DOHH2 (cell line): ENCODE measurements at regions not wholly inside any gene's neighbourhood (a gene's known extent, or its start where the extent isn't known, plus 50 kb on each side); places are given as distances from the start of the nearest gene placed in this dataset.

Experiments used
- H3F3A ChIP-seq: fragments of 200-600 bp; sonication (generic), shearing (Covaris generic); 2 replicates; pipeline ENCODE4 v1.6.0; 2016; ENCODE audit warnings: antibody characterized with exemption, mild to moderate bottlenecking; ENCODE audit not compliant: control insufficient read depth, insufficient read depth
- H3K27ac ChIP-seq: fragments of 200-600 bp; sonication (generic); 2 replicates; pipeline ENCODE4 v1.5.1; 2014; ENCODE audit warnings: low read depth, mild to moderate bottlenecking, low read length, moderate library complexity
- H3K27me3 ChIP-seq: fragments of 200-600 bp; sonication (generic); 2 replicates; pipeline ENCODE4 v1.6.1; 2014; ENCODE audit warnings: mild to moderate bottlenecking, low read length, mixed read lengths; ENCODE audit not compliant: control insufficient read depth
- H3K36me3 ChIP-seq: fragments of 200-600 bp; sonication (generic); 2 replicates; pipeline ENCODE4 v1.6.1; 2014; ENCODE audit warnings: mild to moderate bottlenecking, low read length, moderate library complexity, mixed read lengths; ENCODE audit not compliant: control insufficient read depth
- H3K4me1 ChIP-seq: fragments of 200-600 bp; sonication (generic); 2 replicates; pipeline ENCODE4 v1.6.1; 2014; ENCODE audit warnings: mild to moderate bottlenecking, low read length, mixed read lengths; ENCODE audit not compliant: control insufficient read depth
- H3K4me2 ChIP-seq: fragments of 200-600 bp; sonication (generic); 2 replicates; pipeline ENCODE4 v1.6.0; 2014; ENCODE audit warnings: mild to moderate bottlenecking, low read length, moderate library complexity
- H3K4me3 ChIP-seq: fragments of 200-600 bp; sonication (generic); 2 replicates; pipeline ENCODE4 v1.5.1; 2014; ENCODE audit warnings: mild to moderate bottlenecking, low read length, mixed read lengths
- H3K79me2 ChIP-seq: fragments of 200-600 bp; sonication (generic); 2 replicates; pipeline ENCODE4 v1.6.1; 2014; ENCODE audit warnings: mild to moderate bottlenecking, low read length, mixed read lengths; ENCODE audit not compliant: control insufficient read depth
- H3K9me2 ChIP-seq: fragments of 200-600 bp; sonication (generic); replicated peaks from 2 replicates; pipeline ENCODE4 v1.6.1; 2014; ENCODE audit warnings: mild to moderate bottlenecking, low read length, mixed read lengths; ENCODE audit not compliant: control insufficient read depth
- H3K9me3 ChIP-seq: fragments of 200-600 bp; sonication (generic); 2 replicates; pipeline ENCODE4 v1.6.1; 2014; ENCODE audit warnings: antibody characterized with exemption, low read length, mixed read lengths; ENCODE audit not compliant: control insufficient read depth, insufficient read depth
- H4K20me1 ChIP-seq: fragments of 200-600 bp; sonication (generic); 2 replicates; pipeline ENCODE4 v1.6.0; 2014; ENCODE audit warnings: low read depth, mild to moderate bottlenecking, antibody characterized with exemption, low read length, moderate library complexity; ENCODE audit not compliant: control insufficient read depth, insufficient read depth
- EZH2phosphoT487 ChIP-seq: fragments of 200-600 bp; sonication (generic); IDR thresholded peaks from 2 replicates; pipeline ENCODE4 v1.6.1; 2017; ENCODE audit warnings: borderline replicate concordance, mild to moderate bottlenecking, antibody characterized with exemption, low read length, moderate library complexity, mixed read lengths
- TF ChIP-seq, protein P1 (sequence below): fragments of 200-600 bp; sonication (generic); IDR thresholded peaks from one replicate; pipeline ENCODE4 v1.5.1; 2014; ENCODE audit warnings: antibody characterized with exemption, mild to moderate bottlenecking, low read depth, low read length; ENCODE audit not compliant: poor library complexity, severe bottlenecking

DNA sequence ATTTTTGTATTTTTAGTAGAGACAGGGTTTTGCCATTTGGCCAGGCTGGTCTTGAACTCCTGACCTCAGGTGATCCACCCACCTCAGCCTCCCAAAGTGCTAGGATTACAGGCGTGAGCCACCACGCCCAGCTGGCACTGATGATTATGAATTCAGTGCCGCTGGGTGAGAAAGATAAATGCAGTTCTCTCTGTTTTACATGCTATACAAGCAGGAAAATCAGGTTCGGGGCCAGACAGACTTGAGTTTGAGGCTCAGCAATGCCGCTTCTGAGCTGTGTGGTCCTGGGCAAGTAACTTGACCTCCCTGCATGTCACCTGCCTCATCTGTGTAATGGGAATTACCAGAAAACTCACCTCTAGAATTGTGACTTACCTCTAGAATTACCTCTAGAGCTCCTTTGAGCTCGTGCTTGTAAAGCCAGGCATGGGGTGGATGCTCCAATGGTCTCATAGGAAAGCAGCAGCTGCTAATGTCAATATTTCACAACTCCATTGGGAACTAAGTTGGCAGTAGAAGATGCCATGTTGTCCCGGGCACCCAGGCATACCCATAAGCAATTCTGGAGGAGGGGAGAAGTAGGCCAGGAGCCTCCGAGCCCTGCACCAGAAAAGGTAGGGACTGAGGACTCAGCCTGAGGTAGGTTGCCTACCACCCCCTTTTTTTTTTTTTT is 119.8 kb upstream of the SLC25A33 start:
- no peaks in the 10 kb centered on the region for H4K20me1 ChIP-seq
- H3K9me3 ChIP-seq = no peaks in the 10 kb centered on the region
- no peaks in the 10 kb centered on the region for H3K36me3 ChIP-seq

DNA sequence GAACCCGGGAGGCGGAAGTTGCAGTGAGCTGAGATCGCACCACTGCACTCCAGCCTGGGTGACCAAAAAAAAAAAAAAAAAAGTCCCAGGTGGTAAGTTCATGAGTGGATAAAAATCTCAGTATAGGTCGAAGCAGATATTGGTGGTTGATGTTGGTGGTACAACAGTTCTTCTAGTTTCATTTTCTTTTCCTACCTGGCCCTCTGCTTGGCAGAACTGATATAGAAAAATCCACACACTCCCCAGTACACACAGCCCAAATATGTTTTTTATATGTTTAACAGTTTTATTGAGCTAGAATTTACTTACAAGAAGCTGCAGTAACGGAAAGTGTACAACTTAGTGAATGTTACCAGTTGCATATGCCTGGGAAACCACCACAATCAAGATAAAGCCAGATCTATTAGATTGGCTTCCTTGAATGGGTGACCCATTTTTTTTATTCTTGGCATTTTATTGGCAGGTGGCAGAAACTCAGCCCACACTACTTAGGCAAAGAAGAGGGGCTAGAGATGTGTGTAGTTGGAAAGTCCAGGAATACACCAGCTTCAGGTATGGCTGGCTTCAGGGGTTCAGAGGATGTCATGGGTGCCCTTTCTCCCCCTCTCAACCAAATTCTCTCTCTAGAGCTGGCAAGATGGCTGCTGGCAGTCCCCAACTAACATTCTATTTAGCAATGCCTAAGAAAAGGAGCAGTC is 118.3 kb upstream of the SLC25A33 start:
- Histone ChIP-seq H3K27me3 (no peaks in the 10 kb centered on the region), H3F3A (peaks cover 52% of the 10 kb centered on the region), H3K9me3 (no peaks in the 10 kb centered on the region), H3K36me3 (no peaks in the 10 kb centered on the region), H4K20me1 (no peaks in the 10 kb centered on the region), H3K27ac (peak overlapping the region; percentile 96), H3K79me2 (peaks cover 23% of the 10 kb centered on the region), H3K9me2 (no peaks in the 10 kb centered on the region), H3K4me3 (peak overlapping the region; percentile 65), H3K4me1 (peaks cover 100% of the 10 kb centered on the region), H3K4me2 (peak overlapping the region; percentile 82)
- no peak for TF ChIP-seq EZH2phosphoT487
- TF ChIP-seq, protein P1, sequence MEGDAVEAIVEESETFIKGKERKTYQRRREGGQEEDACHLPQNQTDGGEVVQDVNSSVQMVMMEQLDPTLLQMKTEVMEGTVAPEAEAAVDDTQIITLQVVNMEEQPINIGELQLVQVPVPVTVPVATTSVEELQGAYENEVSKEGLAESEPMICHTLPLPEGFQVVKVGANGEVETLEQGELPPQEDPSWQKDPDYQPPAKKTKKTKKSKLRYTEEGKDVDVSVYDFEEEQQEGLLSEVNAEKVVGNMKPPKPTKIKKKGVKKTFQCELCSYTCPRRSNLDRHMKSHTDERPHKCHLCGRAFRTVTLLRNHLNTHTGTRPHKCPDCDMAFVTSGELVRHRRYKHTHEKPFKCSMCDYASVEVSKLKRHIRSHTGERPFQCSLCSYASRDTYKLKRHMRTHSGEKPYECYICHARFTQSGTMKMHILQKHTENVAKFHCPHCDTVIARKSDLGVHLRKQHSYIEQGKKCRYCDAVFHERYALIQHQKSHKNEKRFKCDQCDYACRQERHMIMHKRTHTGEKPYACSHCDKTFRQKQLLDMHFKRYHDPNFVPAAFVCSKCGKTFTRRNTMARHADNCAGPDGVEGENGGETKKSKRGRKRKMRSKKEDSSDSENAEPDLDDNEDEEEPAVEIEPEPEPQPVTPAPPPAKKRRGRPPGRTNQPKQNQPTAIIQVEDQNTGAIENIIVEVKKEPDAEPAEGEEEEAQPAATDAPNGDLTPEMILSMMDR = no peak

More for the DNA sequence above, 119.8 kb upstream of the SLC25A33 start:
- peaks cover 35% of the 10 kb centered on the region for H3K79me2 ChIP-seq
- peak overlapping the region; percentile 96 for H3K27ac ChIP-seq
- H3F3A ChIP-seq = peaks cover 40% of the 10 kb centered on the region
- H3K4me2 ChIP-seq = peak overlapping the region; percentile 82
- H3K27me3 ChIP-seq = no peaks in the 10 kb centered on the region
- TF ChIP-seq EZH2phosphoT487 = no peak
- no peaks in the 10 kb centered on the region for H3K9me2 ChIP-seq
- H3K4me3 ChIP-seq = peak overlapping the region; percentile 69
- H3K4me1 ChIP-seq = peaks cover 99% of the 10 kb centered on the region

DNA sequence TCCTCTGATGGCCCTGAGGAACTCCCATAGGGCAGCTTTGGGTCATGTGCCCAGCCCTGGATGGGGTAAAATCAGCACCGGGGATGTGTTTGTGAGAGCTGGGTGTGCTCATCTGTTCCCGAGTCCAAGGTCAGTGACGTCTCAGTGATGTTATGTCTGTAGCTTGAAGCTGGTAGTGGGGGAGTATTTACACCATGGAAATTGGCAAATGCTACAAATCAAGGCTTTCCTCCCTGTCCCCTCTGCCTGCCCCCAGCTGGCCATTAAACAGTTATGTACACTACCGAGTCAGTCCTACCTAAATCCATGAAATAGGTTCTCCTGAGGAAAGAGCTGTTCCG is 117.8 kb upstream of the SLC25A33 start:
- H3F3A ChIP-seq = peaks cover 55% of the 10 kb centered on the region
- peak overlapping the region; percentile 82 for H3K4me2 ChIP-seq
- H3K9me2 ChIP-seq = no peaks in the 10 kb centered on the region
- TF ChIP-seq EZH2phosphoT487 = no peak
- TF ChIP-seq, protein P1 = no peak
- peak overlapping the region; percentile 65 for H3K4me3 ChIP-seq
- H3K36me3 ChIP-seq = no peaks in the 10 kb centered on the region
- H3K79me2 ChIP-seq = peaks cover 18% of the 10 kb centered on the region
- H3K27me3 ChIP-seq = no peaks in the 10 kb centered on the region
- H3K9me3 ChIP-seq = no peaks in the 10 kb centered on the region
- peak overlapping the region; percentile 96 for H3K27ac ChIP-seq
- H3K4me1 ChIP-seq = peaks cover 98% of the 10 kb centered on the region
- H4K20me1 ChIP-seq = no peaks in the 10 kb centered on the region

DNA sequence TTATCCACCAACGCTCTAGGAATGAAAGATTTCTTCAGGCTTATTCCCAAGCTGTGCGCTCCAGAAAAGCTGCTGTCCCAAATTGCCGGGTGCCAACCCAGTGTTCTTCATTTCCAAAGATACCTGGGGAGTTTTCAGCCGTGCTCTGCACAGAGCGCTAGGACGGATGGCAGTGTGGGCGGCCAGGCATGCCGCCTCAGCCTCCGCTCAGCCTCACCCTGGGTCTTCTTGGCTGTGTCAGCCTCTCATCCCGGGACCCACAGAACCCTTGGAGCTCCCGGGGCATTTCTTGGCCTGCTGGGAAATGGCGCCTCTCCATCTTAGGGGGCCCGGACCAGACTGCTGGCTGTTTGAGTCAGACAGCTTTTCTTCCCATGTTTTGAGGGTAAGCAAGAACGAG is 116.9 kb upstream of the SLC25A33 start:
- TF ChIP-seq, protein P1 = no peak
- no peak for TF ChIP-seq EZH2phosphoT487
- peak overlapping the region; percentile 96 for H3K27ac ChIP-seq
- H3K4me3 ChIP-seq = peak overlapping the region; percentile 64

More for the DNA sequence above, 116.9 kb upstream of the SLC25A33 start:
- peaks cover 61% of the 10 kb centered on the region for H3F3A ChIP-seq
- H3K36me3 ChIP-seq = no peaks in the 10 kb centered on the region
- no peaks in the 10 kb centered on the region for H3K9me3 ChIP-seq
- no peaks in the 10 kb centered on the region for H4K20me1 ChIP-seq
- no peaks in the 10 kb centered on the region for H3K27me3 ChIP-seq
- H3K4me1 ChIP-seq = peaks cover 98% of the 10 kb centered on the region
- H3K79me2 ChIP-seq = peaks cover 10% of the 10 kb centered on the region
- no peaks in the 10 kb centered on the region for H3K9me2 ChIP-seq
- H3K4me2 ChIP-seq = peak overlapping the region; percentile 82
